ENCODE measurements at regions not wholly inside any gene's neighbourhood (a gene's known extent, or its start where the extent isn't known, plus 50 kb on each side); places are given as distances from the start of the nearest gene placed in this dataset.

GRCh38 chr15:70524470-70524869 lies 238.9 kb downstream of the UACA start:
- TF ChIP-seq CTCF (IDR thresholded peaks at IDR 0.05; ENCODE audit: poor library complexity, severe bottlenecking) (no peak), EP300 (conservative IDR thresholded peaks at IDR 0.05; ENCODE audit: poor library complexity, severe bottlenecking) (no peak), RAD21 (conservative IDR thresholded peaks at IDR 0.05) (no peak), MXI1 (conservative IDR thresholded peaks at IDR 0.05; ENCODE audit: poor library complexity, severe bottlenecking) (no peak)

Measured in neural cell (in vitro differentiated cells).